ENCODE measurements at regions not wholly inside any gene's neighbourhood (a gene's known extent, or its start where the extent isn't known, plus 50 kb on each side); places are given as distances from the start of the nearest gene placed in this dataset.

- DNase-seq, result no peak
Measured at GRCh38 chr5:86880785-86881492, 263.2 kb downstream of the COX7C start.

DNA sequence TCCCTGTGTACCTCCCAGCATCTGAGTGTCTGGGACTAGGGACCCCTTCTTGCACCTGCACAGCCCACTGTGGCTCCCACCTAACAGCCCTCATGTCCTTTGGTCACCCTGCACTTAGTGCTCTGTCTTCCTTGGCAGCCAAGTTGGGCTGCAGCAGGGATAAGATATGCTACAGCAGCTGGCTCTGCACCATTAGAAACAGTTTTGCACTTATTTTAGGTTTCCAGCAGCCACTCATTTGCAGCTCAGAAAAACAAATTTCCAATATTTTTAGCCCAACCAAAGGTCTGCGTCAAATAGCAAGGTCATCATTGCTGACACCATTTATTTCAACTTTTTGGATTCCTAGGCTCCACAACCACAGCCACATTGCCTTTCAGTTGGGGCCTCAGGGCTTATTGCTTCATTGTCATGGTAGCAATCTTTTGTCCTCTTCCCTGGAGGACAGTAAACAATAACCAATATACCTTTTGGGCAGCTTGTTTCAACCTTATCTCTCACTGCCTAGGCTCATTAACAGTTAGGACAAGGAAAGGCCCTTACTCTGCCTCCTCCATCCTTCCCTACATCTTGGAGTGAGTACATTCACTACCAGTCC is 263.9 kb downstream of the COX7C start:
- DNase-seq, result no peak

- no peak for DNase-seq
Measured at GRCh38 chr5:86884608-86885007, 266.9 kb downstream of the COX7C start.

- no peak for DNase-seq
Measured at GRCh38 chr5:86885011-86885410, 267.3 kb downstream of the COX7C start.

GRCh38 chr5:86885489-86886230 is 267.9 kb downstream of the COX7C start:
- no peak for DNase-seq

- DNase-seq, result no peak
Measured at GRCh38 chr5:86890375-86890774, 272.6 kb downstream of the COX7C start.

DNA sequence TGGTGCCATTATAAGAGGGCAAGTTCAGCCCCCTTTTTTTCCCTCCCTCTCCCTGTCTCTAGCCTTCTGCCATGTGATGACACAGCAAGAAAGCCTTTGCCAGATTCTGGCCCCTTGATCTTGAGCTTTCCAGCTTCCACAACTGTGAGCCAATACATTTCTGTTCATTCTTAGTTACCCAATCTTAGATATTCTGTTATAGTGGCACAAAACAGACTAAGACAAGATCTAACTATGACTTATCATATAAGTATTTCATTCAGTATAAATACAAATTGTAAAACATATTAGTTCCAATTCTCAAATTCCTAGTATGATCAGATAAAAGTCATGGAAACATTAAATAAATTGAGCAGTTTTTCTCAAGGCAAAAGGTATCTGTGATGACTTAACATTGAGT is 276.3 kb downstream of the COX7C start:
- DNase-seq, result no peak

DNA sequence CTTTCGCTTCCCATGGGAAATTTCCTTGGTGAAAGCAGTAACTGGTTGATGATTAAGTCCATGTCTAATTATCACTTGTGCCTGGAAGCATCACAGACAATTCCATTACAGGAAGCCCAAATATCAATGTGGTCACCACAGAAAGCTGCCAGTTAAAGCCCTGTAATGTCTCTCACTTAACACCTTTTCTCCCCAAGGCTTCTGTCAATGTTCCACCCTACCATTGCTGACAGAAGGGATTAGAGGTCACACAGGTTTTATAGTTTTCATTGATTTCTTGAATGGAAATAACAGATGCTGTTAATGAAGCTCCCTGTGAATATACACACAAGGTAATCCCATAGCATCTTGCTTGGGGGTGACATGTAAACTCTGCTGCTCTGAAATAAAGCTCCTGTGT is 279.2 kb downstream of the COX7C start:
- DNase-seq, result no peak

- no peak for DNase-seq
Measured at GRCh38 chr5:86909418-86910295, 291.9 kb downstream of the COX7C start.

DNA sequence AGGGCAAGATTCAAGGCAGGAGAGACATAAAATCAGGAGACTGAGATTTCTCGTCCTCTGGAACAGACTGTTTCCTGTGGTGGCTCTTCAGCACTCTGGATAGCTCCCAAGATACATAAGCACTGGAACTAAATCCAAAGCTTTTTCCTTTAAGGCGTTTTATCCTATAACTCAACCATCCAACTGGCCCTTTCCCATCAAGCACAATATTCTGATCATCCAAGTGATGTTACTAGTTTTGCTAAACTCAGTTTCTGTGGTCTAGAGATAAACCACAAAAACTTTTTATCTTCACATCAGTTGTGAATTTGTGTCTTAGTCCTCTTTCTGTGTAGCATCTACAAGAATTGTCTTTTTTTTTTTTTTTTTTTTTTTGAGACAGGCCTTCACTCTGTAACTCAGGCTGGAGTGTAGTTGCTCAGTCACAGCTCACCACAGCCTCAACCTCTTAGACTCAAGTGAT is 299.4 kb downstream of the COX7C start:
- no peak for DNase-seq

GRCh38 chr5:86918246-86918645 is 300.5 kb downstream of the COX7C start:
- DNase-seq, result no peak

- DNase-seq, result no peak
Measured at GRCh38 chr5:86926033-86926432, 308.3 kb downstream of the COX7C start.

DNA sequence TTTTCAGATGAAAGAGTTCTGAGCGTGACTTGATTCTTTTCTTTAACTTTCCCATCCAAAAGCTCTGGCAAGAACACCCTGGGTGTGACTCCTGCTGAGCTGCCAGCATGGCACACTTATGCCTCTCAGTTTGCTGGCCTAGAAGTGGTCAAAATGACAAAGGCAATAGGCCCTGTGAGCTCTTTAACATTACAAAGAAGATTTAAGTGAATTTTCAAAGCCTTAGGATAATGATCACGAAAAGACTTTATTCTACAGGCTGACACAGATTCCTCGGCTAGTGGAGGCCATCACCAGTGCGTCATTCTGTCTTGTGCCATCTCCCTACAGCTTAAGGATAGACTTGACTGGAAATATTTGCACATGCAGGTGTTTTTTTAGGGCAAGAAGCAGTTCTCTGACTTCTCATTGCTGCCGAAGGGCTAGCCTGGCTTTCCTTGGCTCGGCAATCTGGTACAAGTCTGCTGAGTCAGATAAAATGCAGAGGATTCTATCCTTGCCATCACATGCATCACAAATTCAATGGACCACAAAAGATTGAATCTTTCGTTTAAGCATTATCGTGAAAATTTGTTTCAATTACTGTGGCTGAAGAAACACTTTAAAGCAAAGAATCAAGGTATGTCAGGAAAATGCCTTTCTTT is 311.5 kb downstream of the COX7C start:
- DNase-seq, result no peak

DNA sequence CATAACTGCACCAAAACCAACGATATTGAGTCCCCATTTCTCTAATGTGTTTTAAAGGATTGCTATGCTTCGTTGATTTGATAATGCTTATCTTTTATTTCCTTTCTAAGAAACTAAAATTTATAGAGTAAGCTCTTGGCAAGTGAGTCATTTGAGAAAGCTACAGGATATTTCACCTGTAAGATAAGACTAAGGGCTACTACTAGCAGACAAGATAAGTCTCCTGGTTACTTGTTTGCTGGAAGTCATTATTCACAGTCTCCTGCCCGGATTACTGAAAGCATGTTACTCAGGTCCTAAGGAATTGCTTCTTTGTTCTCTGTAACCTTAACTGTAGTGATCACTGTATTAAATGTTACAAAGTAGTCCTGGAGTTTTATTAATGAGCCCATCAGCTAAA is 315.9 kb upstream of the RASA1 start:
- no peak for DNase-seq

- no peak for DNase-seq
Measured at GRCh38 chr5:86964889-86965288, 302.8 kb upstream of the RASA1 start.

DNA sequence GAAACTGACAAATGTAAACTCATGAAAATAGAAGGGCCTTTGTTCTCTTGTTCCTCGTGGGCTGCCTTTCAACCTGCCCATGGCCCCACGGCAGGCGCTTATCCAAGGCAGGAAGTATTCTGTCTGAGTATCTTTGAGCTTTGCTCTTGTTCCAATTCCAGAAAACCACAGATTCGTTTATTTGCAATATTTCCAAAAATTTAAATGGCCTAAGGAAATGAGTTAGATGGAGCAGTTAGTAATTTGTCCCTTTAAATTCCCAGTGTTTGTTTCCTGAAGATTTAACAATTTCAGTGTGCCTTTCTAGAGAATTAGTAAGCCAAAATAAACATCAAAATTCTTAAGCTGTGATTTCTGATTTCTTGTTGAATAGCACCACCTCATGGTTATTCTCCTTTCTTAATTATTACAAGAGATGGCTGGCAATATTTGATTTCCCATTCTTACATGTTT is 299.4 kb upstream of the RASA1 start:
- DNase-seq, result no peak

DNA sequence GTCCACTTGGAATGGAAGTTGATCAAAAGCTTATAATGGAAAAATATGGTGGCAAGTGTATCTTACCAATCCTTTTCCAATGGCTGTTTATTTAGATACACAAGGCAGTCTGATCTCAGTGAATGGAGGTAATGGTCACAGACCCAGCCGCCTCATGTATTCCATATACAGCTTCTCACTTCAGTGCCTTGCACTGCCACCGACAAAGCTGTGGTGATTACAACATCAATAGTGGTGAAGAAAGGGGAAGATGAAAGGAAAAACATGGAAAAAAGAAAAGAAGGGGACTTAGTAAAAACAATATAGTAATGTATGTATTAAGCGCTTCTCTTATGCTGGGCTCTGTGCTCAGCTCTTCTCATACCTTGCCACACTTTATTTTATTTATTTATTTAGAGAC is 297.3 kb upstream of the RASA1 start:
- DNase-seq, result no peak

DNA sequence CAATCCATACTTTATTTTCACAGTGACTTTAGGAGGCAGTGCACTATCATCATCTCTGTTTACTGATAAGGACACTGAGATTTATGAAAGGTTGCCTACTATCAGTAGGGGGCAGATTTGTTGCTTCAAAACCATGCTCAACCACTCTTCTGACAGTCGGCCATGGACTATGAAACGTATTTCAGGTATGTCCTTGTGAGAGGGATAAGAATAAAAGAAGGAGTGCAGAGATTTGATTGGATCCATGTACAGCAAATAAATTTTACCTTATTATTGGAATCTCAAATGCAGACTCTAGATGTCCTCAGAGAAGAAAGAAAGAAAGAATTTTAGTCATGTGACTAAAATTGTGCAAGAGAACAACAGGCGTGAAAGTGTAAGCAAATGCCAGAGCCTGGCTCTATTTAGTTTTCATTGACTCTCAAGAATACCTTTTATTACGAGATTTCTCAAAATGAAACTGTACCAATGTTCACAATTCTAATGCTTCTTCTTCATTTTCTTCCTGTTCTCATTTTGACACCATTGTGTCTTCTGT is 296.6 kb upstream of the RASA1 start:
- DNase-seq, result no peak

- no peak for DNase-seq
Measured at GRCh38 chr5:86974955-86975354, 292.7 kb upstream of the RASA1 start.

DNA sequence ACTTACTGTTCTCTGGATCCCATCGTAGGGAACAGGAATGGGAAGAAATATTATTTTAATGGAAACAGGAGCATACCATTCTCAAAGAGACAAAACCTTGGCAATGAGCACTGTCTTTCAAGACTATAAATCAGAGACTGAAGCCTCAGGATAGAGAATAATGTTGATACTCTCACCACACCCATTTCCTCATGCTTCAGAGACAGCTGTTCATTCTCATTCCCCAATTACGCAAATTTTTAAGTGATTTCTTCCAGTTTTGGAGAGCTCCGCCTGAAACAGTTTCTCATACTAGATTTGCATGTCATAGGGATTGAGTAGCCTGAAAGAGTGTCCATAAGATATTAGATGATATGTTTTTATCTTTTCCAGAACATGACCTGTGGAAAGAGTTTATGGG is 290.5 kb upstream of the RASA1 start:
- DNase-seq, result no peak

- no peak for DNase-seq
Measured at GRCh38 chr5:86977808-86978207, 289.9 kb upstream of the RASA1 start.

DNA sequence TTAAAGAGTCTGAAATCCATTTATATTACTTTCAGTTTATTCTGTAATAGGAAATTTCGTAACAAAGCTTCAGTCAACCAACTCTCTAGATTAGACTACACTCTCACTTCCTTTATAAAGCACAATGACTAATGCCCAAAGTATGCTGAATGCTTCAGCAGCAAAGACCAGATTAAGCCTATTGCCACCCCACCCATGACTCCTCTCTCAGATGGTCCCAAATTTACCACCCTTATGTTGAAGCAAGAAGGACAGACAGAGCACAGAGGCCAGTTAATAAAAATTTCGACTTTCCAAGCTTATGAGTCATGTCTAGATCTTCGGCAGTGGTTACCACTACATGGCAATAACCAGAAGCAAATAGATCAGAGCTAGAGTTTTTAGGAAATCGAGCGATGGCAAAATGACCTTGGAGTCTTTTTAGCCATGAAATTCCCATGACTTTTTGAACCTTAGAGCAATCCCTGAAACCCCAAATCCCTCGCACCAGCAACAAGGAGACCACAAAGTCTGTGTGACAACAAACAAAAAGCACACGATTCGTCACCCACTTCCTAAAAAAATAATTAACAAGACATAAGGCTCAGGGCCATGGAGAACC is 287.8 kb upstream of the RASA1 start:
- no peak for DNase-seq
